ENCODE measurements at regions not wholly inside any gene's neighbourhood (a gene's known extent, or its start where the extent isn't known, plus 50 kb on each side); places are given as distances from the start of the nearest gene placed in this dataset.
A peak's percentile ranks its signal among the peaks of the same experiment; 100 is the strongest.

DNA sequence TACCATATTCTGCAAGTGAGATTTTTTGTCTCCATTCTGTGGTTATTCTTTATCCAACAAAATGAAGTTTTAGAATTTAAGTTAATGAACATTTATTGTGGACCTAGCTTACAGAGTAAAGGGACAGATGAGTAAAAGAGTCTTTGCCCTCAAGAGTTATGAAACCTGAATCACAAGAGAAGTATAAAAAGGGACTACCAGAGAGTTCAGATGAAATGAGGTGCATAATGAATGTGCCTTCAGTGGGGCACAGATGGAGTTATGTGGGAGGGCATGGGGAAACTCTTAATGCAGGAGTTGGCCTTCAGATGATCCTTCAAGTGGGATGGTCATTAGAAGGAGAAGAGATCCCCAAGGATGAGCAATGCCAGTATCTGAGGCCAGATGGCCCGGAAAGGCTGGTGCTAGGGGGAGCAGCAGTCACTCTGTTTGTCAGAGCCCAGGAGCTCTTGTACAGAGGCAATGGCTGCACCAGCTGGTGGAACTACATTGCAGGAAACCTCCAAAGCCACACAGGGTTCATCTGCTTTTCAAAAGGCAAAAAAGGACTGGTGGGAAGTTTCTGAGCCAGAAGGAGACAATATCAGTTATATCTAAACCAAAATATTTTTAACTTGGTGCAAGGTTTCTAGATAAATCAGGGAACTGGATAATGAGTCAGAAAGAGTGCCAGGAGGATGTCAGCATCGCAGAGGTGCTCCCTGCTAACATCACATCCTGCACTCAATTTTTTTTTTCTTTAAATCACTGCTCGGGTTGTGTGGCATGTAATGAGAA lies 162.0 kb downstream of the KLF6 start:
- DNase-seq, result peak; percentile 3

DNA sequence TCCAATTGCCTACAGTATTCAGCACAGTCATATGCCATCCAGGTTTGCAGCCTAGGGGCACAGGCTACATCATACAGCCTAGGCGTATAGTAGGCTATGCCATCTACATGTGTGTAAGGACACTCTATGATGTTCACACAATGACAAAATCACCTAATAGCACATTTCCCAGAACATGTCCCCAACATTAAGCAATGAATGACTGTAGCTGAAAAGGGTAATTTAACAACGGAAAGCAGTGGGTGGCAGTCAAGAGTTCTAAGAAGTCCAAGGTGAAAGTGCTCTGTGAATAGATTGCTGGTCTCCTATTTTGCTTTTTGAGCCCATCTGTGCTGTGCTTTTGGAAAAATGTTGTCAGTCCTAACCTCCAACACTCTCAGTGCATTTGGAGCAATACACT lies 162.6 kb downstream of the KLF6 start:
- peak; percentile 5 for DNase-seq

GRCh38 chr10:3620818-3621217 lies 164.2 kb downstream of the KLF6 start:
- DNase-seq, result no peak

DNA sequence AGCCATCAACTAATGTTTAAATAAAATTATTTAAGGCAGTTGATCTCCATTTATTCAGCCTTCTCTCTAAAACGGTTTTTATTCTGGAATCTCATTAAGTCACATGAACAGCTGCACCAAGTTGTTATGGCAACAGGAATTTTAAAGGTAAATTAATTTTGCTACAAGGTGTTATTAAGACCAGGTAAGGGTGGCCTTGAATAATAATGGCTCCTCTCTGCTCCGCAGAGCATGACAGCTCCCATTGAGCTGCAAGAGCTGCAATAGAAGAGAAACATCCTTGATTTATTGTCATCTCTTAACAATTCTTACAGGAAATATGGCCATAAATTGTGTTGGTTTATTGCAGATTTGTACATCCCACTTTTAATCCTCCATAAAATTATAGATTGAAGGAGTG lies 165.8 kb downstream of the KLF6 start:
- no peak for DNase-seq

GRCh38 chr10:3616880-3617279 lies 168.1 kb downstream of the KLF6 start:
- DNase-seq, result no peak

- no peak for DNase-seq
These were observed 171.7 kb downstream of the KLF6 start for GRCh38 chr10:3613318-3613717.

DNA sequence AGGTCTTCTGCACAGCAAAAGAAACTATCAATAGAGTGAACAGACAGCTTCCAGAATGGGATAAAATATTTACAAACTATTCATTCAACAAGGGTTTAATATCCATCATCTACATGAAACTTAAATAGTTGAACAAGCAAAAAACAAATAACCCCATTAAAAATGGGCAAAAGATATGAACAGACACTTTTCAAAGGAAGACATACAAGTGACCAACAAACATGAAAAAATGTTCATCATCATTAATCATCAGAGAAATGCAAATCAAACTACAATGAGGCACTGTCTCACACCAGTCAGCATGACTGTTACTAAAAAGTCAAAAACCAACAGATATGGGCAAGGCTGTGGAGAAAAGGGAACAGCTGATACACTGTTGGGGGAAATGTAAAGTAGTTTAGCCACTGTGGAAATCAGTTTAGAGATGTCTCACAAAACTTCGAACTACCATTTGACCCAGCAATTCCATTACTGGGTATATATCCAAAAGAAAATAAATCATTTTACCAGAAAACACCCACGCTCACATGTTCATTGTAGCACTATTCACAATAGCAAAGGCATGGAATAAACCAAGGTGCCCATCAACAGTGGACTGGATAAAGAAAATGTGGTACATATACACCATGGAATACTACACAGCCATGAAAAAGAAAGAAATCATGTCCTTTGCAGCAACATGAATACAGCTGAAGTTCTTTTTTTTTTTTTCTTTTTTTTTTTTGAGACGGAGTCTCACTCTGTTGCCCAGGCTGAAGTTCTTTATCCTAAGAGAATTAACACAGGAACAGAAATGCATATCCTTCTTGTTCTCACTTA lies 172.6 kb downstream of the KLF6 start:
- DNase-seq, result no peak

GRCh38 chr10:3606309-3606708 lies 178.7 kb downstream of the KLF6 start:
- no peak for DNase-seq

DNA sequence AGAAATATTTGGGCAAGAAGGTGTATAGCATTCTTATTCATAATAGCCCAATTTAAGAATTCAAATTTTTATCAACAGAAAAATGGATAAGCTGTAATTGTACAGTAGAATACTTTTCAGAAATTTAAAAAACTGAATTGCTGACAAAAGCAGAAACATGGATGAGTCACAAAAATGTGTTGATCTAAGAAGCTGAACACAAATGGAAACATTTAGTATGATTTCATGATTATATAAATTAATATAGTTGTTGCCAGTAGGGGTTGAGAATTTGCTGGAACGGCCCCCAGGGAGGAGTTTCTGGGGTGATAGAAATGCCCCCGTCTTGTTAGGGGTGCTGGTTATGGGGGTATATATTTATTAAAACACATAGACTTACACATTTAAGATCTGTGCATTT lies 179.1 kb downstream of the KLF6 start:
- DNase-seq, result no peak

DNA sequence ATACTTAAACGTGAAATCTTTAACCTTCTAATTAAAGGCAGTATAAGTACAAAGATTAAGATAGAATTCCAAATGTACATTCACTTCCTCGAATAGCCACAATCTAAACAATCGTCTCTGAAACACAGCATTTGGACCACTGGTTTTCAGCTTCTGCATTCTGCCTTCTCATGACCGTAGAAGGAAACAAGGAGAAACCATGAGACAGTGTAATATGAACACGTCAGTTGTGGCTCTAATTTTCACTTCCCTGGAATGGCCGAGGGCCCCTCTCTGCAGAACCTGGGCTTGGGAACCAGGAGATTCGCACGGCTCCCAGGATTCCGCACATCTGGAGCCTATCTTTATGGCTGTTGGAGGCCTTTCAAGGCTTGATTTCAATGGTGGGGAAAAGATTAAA lies 189.3 kb downstream of the KLF6 start:
- no peak for DNase-seq

DNA sequence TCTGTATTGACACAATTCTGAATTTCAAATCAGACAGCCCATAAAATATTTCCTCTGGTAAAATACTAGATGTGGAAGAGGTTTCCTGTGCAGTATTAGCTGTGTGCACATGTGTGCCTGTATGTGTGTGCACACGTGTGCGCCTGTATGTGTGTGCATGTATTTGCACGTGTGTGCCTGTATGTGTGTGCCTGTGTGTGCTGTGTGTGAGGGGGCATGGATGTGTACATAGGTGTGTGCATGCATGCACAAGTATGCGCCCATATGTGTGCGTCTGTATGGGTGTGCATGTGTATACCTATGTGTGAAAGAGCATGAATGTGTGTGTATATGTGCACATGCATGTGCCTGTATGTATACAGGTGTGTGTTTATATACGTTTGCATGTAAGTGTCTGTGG lies 191.4 kb downstream of the KLF6 start:
- DNase-seq, result no peak

DNA sequence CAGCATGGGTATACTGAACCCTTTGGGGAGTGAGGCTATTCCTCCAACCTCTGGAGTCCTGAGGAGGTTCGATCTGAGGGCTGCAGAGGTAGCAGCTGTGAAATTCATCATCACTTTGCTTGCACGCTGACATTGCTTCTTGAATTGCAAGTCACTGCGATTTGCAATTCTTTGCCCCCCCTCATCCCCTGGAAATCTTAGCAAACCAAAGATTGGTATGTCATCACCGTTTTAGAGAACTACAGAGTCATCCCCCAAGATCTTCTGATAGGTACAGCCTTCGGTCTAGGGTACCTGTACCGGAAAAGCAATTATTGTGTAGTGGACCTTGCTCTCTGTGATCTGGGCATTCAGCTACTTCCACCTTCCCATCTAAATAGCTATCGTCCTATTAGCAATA lies 192.6 kb downstream of the KLF6 start:
- DNase-seq, result no peak

GRCh38 chr10:3588816-3589215 lies 196.2 kb downstream of the KLF6 start:
- no peak for DNase-seq

DNA sequence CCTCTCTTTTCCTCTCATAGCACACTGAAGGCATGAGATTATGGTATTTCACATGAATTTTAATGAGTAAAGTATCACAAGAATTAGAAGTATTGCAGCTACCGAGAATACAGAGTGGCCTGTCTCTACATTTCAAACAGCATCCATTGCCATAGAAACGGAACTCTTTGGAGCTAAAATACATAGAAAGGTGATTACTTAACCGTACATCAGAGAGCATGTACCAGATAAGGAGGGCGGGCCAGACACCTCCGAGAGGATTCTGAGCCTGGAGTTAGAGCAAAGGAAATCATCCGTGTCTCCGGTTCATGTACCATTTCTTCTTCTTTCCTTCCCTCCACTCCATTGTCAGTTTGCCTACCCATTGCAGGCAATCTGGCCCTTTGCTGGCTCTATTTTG lies 196.7 kb downstream of the KLF6 start:
- no peak for DNase-seq

DNA sequence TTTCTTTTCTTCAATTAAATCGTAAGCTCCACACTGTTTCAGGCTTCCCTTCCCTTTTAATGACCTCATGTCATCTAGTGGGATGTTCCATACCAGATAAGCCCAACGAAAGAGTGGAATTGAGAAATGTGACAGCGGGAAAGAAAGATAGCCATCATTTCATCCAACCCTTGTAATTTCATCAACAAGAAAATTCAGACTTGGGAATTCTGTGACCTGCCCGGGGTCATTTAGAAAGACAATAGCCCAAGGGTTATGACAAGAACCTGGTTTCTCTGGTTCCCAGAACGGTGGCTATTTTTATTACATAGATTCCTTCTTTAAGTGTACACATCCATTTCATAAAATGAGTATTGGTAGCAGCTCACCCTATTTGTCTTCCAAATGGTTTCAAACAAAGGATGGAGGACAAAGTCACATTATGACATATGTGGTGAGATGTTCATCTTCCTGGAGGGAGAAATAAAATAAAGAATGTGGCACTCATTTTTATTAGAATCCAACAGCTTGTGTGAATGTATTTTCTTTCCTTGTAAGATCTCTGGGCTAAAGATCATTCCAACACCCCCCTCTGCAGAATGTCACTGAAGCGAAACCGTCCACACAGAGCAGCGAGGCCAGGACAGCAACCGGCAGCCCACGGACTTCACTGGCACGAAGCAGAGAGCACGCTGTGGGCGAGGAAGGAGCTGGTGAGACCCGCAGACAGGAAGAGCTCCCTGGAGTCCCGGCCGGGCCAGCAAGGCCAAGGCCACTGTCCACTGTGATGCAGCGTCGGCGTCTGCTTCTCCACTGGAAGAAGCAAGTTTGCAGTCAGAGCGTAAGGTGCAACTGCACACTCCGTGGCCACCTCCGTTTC lies 199.9 kb downstream of the KLF6 start:
- DNase-seq, result no peak

DNA sequence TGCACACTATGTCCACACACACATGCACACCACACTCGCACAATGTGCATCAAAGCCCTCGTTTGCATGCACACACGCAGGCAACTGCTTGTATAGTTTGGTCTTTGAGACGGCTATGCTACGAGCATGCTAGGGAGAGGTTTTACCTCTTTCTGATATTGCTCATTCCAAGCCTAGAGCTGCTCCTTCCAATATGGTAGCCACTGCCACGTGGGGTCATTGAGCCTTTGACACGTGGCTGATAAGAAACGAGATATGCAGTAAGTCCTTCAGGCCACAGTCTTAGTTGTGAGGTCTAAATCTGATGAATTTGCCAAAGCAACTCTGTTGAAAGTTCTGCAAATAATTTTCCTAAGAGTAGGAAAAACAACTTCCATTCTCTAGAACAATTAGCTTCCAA lies 204.4 kb downstream of the KLF6 start:
- no peak for DNase-seq

GRCh38 chr10:3579845-3580244 lies 205.2 kb downstream of the KLF6 start:
- DNase-seq, result no peak

- no peak for DNase-seq
These were observed 206.3 kb downstream of the KLF6 start for GRCh38 chr10:3578682-3579081.

- DNase-seq, result no peak
These were observed 206.8 kb downstream of the KLF6 start for GRCh38 chr10:3578159-3578558.

DNA sequence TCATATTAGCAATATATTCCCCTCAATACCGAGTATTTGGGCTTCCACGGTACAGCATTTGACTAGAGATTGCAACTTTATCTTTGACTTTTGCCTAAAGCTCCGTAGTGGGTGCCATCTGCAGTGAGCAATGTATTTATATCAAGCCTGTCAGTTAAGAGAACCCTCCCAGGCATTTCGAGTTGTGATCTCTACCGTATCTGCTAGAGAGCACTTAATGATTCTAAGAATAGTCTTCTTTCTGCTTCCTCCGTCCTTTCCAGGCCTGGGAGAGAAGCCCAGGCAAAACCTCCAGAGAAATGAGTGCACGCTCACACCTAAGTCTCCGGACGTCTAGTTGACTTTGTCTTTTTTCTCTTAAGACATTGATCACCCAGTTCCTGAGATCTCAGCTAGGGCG lies 210.6 kb downstream of the KLF6 start:
- DNase-seq, result no peak

DNA sequence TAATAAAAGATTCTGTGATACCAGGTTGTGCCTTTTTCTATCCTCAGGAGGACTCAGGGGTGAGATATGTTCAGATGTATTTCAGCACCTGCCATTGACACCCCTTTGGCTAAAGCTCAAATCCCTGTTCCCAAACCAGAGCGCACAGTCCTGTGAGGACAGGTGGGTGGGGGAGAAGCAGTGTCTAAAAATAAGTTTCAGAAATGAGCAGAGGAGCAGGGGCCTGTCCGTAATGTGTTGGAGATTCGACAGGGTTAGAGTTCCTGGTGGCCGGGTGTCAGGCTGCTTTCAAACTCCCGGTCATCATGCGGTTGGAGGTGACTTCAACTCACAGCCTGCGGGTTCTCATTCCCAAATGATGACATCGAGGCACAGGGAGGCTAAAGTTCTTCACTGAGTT lies 211.5 kb downstream of the KLF6 start:
- no peak for DNase-seq

DNA sequence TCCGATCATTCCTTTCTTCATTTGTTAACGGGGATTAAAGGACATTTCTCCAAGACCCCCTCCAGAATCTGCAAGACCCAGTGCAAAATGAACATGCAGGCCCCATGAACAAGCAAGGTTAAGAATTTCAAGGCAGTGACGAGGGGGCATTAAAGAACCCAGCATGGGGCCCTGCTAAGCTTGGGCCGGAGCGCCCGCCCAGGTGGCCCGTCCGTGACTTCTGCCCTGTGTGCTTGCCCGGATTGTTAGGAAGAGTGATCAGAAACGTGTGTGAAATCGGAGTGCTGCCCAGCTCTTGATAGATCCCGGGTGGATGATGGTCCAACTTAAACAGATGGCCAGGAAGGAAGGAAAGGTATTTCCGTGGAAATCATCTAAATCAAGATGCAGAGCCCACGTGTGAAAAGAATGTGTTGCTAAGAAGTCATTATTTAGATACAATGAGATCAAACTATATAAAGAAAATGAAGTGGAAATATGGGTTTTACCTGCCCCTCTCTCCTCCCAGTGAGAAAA lies 213.6 kb downstream of the KLF6 start:
- DNase-seq, result no peak

DNA sequence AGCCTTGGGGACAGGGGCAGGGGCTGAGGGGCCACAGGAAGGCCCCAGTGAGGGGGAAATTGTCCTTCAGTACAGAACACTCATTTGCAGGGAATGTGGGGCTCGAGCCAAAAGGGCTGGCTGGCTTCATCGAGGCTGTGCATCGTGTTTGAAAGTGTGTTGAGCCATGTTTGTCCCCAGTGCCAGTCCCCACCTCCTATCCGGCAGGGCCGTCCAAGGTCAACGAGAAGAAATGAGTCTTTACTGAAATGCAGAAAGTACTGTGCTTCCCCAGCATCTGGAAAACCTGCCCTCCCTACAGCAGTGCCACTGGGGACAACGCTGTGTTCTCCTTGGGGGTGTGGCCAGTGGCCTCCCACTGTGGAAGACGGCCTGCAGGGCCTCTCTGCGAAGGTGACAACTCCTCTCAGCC lies 214.1 kb downstream of the KLF6 start:
- no peak for DNase-seq

All from CD4-positive, alpha-beta T cell treated with Interleukin-10 for 1 hour (primary cell).